HCT116 (cell line): ENCODE measurements at regions not wholly inside any gene's neighbourhood (a gene's known extent, or its start where the extent isn't known, plus 50 kb on each side); places are given as distances from the start of the nearest gene placed in this dataset.
"Not testable (repeated sequence)": the region's sequence is repeated elsewhere in the genome, so short reads cannot be mapped to it uniquely, and the experiment has no call there.

ENCODE experiments used
- EZH2 ChIP-seq: fragments of 200-600 bp; sonication (generic); IDR thresholded peaks from 2 replicates; pipeline ENCODE4 v1.6.1; 2017; ENCODE audit warnings: antibody characterized with exemption, mixed run types
- EZH2phosphoT487 ChIP-seq: fragments of 200-600 bp; IDR thresholded peaks from 2 replicates; pipeline ENCODE4 v1.6.1; 2018; ENCODE audit warnings: antibody characterized with exemption, borderline replicate concordance
- POLR2A ChIP-seq: IDR thresholded peaks from 2 replicates; pipeline ENCODE4 v1.7.0; 2011; ENCODE audit warnings: borderline replicate concordance; ENCODE audit not compliant: insufficient read depth, insufficient read length; ENCODE audit errors: extremely low read depth
- POLR2AphosphoS5 ChIP-seq: IDR thresholded peaks from 2 replicates; pipeline ENCODE4 v1.6.1; 2011; ENCODE audit warnings: mild to moderate bottlenecking, low read depth, low read length, moderate library complexity
- RAD21 ChIP-seq: IDR thresholded peaks from 2 replicates; pipeline ENCODE4 v1.6.1; 2012; ENCODE audit warnings: low read depth, mild to moderate bottlenecking
- ZNF274 ChIP-seq: fragments of 200-500 bp; sonication (Bioruptor generic); IDR thresholded peaks from 2 replicates; pipeline ENCODE4 v1.6.1; 2014; ENCODE audit warnings: mild to moderate bottlenecking, low read depth, low read length, inconsistent platforms
- TF ChIP-seq, protein P1 (sequence below), 3 experiments: fragments of 200-600 bp in 1 of 3; sonication (generic) in 1 of 3; IDR thresholded peaks in 2 of 3; conservative IDR thresholded peaks in 1 of 3; 2 replicates each; pipeline ENCODE4 v1.5.1; 2012 to 2017; ENCODE audit warnings: low read depth in 2 of 3, low read length in 2 of 3, antibody characterized with exemption in 1 of 3, borderline replicate concordance in 1 of 3, control low read depth in 1 of 3, mild to moderate bottlenecking in 1 of 3, mixed read lengths in 1 of 3, mixed run types in 1 of 3, moderate library complexity in 1 of 3; ENCODE audit not compliant: insufficient read depth in 1 of 3
- TF ChIP-seq, protein P2 (sequence below): IDR thresholded peaks from 2 replicates; pipeline ENCODE4 v1.6.1; 2012

DNA sequence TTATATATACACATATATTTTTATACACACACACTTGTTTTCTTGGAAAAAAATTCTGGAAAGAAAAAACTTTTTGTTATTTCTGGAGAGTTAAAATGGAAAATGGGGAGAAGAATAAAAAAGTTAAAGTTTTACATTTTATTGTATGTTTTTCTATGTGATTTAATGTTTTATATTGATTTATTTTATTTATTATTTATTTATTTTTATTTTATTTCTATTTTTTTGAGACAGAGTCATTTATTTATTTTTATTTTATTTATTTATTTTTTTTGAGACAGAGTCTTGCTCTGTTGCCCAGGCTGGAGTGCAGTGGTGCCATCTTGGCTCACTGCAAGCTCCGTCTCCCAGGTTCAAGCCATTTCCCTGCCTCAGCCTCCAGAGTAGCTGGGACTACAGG lies 307.0 kb upstream of the FAM98A start:
- TF ChIP-seq POLR2A, EZH2phosphoT487, EZH2, POLR2AphosphoS5, RAD21, ZNF274: not testable (repeated sequence)
- TF ChIP-seq, protein P1, sequence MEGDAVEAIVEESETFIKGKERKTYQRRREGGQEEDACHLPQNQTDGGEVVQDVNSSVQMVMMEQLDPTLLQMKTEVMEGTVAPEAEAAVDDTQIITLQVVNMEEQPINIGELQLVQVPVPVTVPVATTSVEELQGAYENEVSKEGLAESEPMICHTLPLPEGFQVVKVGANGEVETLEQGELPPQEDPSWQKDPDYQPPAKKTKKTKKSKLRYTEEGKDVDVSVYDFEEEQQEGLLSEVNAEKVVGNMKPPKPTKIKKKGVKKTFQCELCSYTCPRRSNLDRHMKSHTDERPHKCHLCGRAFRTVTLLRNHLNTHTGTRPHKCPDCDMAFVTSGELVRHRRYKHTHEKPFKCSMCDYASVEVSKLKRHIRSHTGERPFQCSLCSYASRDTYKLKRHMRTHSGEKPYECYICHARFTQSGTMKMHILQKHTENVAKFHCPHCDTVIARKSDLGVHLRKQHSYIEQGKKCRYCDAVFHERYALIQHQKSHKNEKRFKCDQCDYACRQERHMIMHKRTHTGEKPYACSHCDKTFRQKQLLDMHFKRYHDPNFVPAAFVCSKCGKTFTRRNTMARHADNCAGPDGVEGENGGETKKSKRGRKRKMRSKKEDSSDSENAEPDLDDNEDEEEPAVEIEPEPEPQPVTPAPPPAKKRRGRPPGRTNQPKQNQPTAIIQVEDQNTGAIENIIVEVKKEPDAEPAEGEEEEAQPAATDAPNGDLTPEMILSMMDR (IDR thresholded peaks at IDR 0.05 in 2 of 3, conservative IDR thresholded peaks at IDR 0.05 in 1 of 3; ENCODE audit: borderline replicate concordance in 1 of 3, insufficient read depth in 1 of 3, low read depth in 2 of 3, low read length in 2 of 3), result not testable (repeated sequence)
- TF ChIP-seq, protein P2, sequence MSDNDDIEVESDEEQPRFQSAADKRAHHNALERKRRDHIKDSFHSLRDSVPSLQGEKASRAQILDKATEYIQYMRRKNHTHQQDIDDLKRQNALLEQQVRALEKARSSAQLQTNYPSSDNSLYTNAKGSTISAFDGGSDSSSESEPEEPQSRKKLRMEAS, result not testable (repeated sequence)
